ENCODE measurements at regions not wholly inside any gene's neighbourhood (a gene's known extent, or its start where the extent isn't known, plus 50 kb on each side); places are given as distances from the start of the nearest gene placed in this dataset.

DNA sequence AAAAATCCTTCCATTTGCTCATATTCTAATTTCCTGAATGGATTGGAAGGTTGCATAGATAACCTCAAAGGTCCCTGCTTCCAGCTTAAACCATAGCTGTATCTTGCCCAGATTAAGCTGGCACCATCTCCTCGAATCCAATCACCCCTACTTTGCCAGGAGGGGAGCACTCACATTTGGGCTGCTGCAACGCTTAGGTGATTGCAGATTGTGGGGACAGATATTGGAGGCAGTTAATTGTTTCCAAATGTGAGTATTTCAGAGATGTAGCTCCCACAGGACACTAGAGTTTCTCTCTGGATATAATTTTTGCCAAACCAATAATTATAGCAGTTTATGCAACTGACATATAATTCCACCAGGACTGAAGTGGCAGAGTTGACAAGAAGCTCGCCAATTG is 53.5 kb upstream of the ACSL1 start:
- no peak overlapping the region for H3K27ac ChIP-seq (ENCODE audit: low read depth in 2 of 2, low read length in 2 of 2)
- H3K9ac ChIP-seq (ENCODE audit: low read depth in 1 of 2, low read length in 2 of 2): no peak overlapping the region
- H3K36me3 ChIP-seq (ENCODE audit: control insufficient read depth in 2 of 2, insufficient read depth in 2 of 2, low read length in 2 of 2): no peaks in the 10 kb centered on the region
- H3K9me3 ChIP-seq (ENCODE audit: control insufficient read depth in 2 of 2, low read length in 2 of 2): no peaks in the 10 kb centered on the region
- no peaks in the 10 kb centered on the region for H3K4me1 ChIP-seq (ENCODE audit: control insufficient read depth in 2 of 2, insufficient read depth in 2 of 2, low read length in 2 of 2)
- H3K27me3 ChIP-seq (ENCODE audit: control insufficient read depth in 2 of 2, insufficient read depth in 2 of 2, low read length in 2 of 2): peaks cover 0 to 2% of the 10 kb centered on the region in 2 donors
- H3K4me3 ChIP-seq (ENCODE audit: low read length in 2 of 2): no peak overlapping the region

DNA sequence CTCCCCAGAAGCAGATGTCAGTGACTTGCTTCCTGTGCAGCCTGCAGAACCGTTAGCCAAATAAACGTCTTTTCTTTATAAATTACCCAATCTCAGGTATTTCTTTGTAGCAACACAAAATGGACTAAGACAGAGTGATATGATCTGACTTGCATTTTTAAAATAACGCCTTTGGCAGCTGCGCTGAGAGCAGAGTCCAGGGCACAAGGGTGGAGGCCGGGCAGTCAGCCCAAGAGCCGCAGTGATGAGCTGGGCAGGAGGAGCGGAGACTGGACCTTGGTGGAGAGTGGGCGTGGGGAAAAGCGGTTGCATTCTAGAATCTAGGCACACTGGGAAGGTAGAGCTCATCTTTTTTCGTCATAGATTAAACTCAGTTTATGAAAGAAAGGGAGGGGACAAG is 56.5 kb upstream of the ACSL1 start:
- Histone ChIP-seq H3K9me3 (ENCODE audit: control insufficient read depth in 2 of 2, low read length in 2 of 2) (no peaks in the 10 kb centered on the region), H3K27me3 (ENCODE audit: control insufficient read depth in 2 of 2, insufficient read depth in 2 of 2, low read length in 2 of 2) (no peaks in the 10 kb centered on the region), H3K4me1 (ENCODE audit: control insufficient read depth in 2 of 2, insufficient read depth in 2 of 2, low read length in 2 of 2) (no peaks in the 10 kb centered on the region), H3K36me3 (ENCODE audit: control insufficient read depth in 2 of 2, insufficient read depth in 2 of 2, low read length in 2 of 2) (no peaks in the 10 kb centered on the region), H3K9ac (ENCODE audit: low read depth in 1 of 2, low read length in 2 of 2) (no peak overlapping the region), H3K4me3 (ENCODE audit: low read length in 2 of 2) (no peak overlapping the region), H3K27ac (ENCODE audit: low read depth in 2 of 2, low read length in 2 of 2) (no peak overlapping the region)

DNA sequence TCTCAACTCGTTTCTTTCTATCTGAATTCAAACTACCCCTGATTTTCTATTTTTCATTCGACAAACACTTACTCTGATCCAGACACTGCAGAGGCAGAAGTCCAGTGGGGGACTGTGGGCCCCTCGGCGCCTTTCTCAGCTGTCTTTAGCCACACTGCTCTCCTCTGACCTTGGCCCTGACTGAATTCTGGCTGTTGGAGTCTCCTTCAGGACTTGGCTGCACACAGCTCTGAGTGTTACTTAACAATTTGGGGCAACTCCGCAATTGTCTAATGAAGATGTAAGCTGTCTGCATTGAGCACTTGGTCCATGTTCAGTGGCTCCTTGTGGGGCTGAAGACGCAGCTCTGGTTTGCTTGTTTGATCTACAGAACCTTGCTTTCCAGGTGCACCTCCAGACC is 57.3 kb upstream of the ACSL1 start:
- Histone ChIP-seq H3K9me3 (ENCODE audit: control insufficient read depth in 2 of 2, low read length in 2 of 2) (no peaks in the 10 kb centered on the region), H3K27ac (ENCODE audit: low read depth in 2 of 2, low read length in 2 of 2) (no peak overlapping the region), H3K9ac (ENCODE audit: low read depth in 1 of 2, low read length in 2 of 2) (no peak overlapping the region), H3K4me1 (ENCODE audit: control insufficient read depth in 2 of 2, insufficient read depth in 2 of 2, low read length in 2 of 2) (no peaks in the 10 kb centered on the region), H3K36me3 (ENCODE audit: control insufficient read depth in 2 of 2, insufficient read depth in 2 of 2, low read length in 2 of 2) (no peaks in the 10 kb centered on the region), H3K4me3 (ENCODE audit: low read length in 2 of 2) (no peak overlapping the region), H3K27me3 (ENCODE audit: control insufficient read depth in 2 of 2, insufficient read depth in 2 of 2, low read length in 2 of 2) (no peaks in the 10 kb centered on the region)

DNA sequence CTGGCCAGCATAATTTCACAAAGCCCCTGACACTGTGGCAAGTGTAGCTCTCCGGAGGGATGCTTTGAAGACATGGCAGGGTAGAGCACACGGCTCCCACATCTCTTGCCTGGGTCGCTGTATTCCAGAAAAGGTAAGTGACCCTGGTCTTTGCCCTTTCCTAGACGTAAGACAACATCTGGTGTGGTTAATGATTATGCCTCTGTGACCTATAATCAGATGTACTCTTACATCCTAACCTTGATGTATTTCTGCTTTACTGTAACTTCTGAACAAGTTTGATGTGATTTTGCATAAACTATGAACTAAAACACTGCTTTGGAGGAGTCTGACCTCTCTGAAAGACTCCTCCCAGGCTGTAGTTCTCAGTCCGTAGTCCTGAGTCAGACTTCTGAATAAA is 59.1 kb upstream of the ACSL1 start:
- Histone ChIP-seq H3K4me3 (ENCODE audit: low read length in 2 of 2) (no peak overlapping the region), H3K36me3 (ENCODE audit: control insufficient read depth in 2 of 2, insufficient read depth in 2 of 2, low read length in 2 of 2) (no peaks in the 10 kb centered on the region), H3K27me3 (ENCODE audit: control insufficient read depth in 2 of 2, insufficient read depth in 2 of 2, low read length in 2 of 2) (no peaks in the 10 kb centered on the region), H3K27ac (ENCODE audit: low read depth in 2 of 2, low read length in 2 of 2) (no peak overlapping the region), H3K4me1 (ENCODE audit: control insufficient read depth in 2 of 2, insufficient read depth in 2 of 2, low read length in 2 of 2) (no peaks in the 10 kb centered on the region), H3K9ac (ENCODE audit: low read depth in 1 of 2, low read length in 2 of 2) (no peak overlapping the region), H3K9me3 (ENCODE audit: control insufficient read depth in 2 of 2, low read length in 2 of 2) (no peaks in the 10 kb centered on the region)

DNA sequence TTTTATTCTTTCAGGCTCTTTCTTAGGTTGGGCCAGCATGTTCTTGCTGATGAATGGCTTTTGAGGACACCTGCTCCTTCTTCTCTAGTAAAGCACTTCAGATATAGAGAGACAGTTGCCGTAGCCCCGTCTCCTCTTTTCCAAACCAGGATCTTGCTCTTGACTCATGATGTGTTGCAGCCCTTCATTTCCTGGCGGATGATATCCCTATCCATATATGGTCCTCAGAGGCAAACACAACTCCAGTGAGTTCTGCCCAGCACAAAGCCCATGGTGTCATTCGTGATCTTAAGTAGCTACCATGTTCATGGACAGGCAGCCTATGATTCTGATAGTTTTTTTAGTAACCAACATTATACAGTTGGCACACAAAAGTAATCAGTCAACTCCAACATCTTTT is 59.8 kb upstream of the ACSL1 start:
- H3K4me1 ChIP-seq (ENCODE audit: control insufficient read depth in 2 of 2, insufficient read depth in 2 of 2, low read length in 2 of 2): no peaks in the 10 kb centered on the region
- no peak overlapping the region for H3K27ac ChIP-seq (ENCODE audit: low read depth in 2 of 2, low read length in 2 of 2)
- H3K9me3 ChIP-seq (ENCODE audit: control insufficient read depth in 2 of 2, low read length in 2 of 2): no peaks in the 10 kb centered on the region
- H3K9ac ChIP-seq (ENCODE audit: low read depth in 1 of 2, low read length in 2 of 2): no peak overlapping the region
- H3K36me3 ChIP-seq (ENCODE audit: control insufficient read depth in 2 of 2, insufficient read depth in 2 of 2, low read length in 2 of 2): no peaks in the 10 kb centered on the region
- no peak overlapping the region for H3K4me3 ChIP-seq (ENCODE audit: low read length in 2 of 2)
- no peaks in the 10 kb centered on the region for H3K27me3 ChIP-seq (ENCODE audit: control insufficient read depth in 2 of 2, insufficient read depth in 2 of 2, low read length in 2 of 2)

DNA sequence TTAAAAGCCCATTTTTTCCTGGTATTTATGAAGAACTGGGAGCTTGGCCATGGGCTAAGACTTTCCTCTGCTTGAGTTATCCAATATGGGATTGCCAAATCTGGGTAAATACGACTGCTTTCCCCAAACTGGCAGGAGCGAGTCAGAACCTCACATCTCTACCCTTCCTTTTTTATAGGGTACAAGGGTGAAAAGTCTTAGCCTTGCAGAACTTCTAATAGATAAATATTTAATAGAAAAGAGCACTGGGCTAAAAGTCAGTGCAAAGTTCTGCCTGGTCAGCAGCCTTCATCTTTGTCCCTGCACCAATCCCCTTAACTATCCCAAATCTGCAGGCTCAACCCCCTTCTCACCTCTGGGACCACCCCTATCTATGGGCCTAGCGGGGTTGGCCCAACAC is 61.6 kb upstream of the ACSL1 start:
- Histone ChIP-seq H3K27me3 (ENCODE audit: control insufficient read depth in 2 of 2, insufficient read depth in 2 of 2, low read length in 2 of 2) (no peaks in the 10 kb centered on the region), H3K9ac (ENCODE audit: low read depth in 1 of 2, low read length in 2 of 2) (no peak overlapping the region), H3K36me3 (ENCODE audit: control insufficient read depth in 2 of 2, insufficient read depth in 2 of 2, low read length in 2 of 2) (no peaks in the 10 kb centered on the region), H3K4me1 (ENCODE audit: control insufficient read depth in 2 of 2, insufficient read depth in 2 of 2, low read length in 2 of 2) (no peaks in the 10 kb centered on the region), H3K4me3 (ENCODE audit: low read length in 2 of 2) (no peak overlapping the region), H3K27ac (ENCODE audit: low read depth in 2 of 2, low read length in 2 of 2) (no peak overlapping the region), H3K9me3 (ENCODE audit: control insufficient read depth in 2 of 2, low read length in 2 of 2) (no peaks in the 10 kb centered on the region)

DNA sequence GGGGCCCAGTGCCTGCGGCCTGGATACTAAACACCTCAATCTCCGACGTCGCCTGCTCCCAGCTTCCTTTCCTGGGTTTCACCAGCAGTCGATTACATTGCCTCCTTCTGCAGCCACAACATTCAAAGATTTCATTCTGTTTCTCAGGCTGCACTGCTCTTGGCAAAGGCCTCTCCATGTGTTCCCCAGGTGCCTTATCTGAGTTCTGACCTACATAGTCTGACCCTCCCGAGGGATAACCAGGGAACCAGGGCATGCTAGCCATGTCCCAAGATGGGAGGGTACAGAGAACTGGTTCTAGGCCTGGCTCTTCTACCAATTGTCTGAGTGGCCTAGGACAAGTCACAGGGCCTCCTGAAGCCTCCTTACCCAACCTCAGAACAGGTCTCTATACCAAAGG is 62.2 kb upstream of the ACSL1 start:
- no peaks in the 10 kb centered on the region for H3K27me3 ChIP-seq (ENCODE audit: control insufficient read depth in 2 of 2, insufficient read depth in 2 of 2, low read length in 2 of 2)
- no peaks in the 10 kb centered on the region for H3K4me1 ChIP-seq (ENCODE audit: control insufficient read depth in 2 of 2, insufficient read depth in 2 of 2, low read length in 2 of 2)
- no peak overlapping the region for H3K9ac ChIP-seq (ENCODE audit: low read depth in 1 of 2, low read length in 2 of 2)
- H3K4me3 ChIP-seq (ENCODE audit: low read length in 2 of 2): no peak overlapping the region
- no peaks in the 10 kb centered on the region for H3K9me3 ChIP-seq (ENCODE audit: control insufficient read depth in 2 of 2, low read length in 2 of 2)
- H3K36me3 ChIP-seq (ENCODE audit: control insufficient read depth in 2 of 2, insufficient read depth in 2 of 2, low read length in 2 of 2): no peaks in the 10 kb centered on the region
- H3K27ac ChIP-seq (ENCODE audit: low read depth in 2 of 2, low read length in 2 of 2): no peak overlapping the region

DNA sequence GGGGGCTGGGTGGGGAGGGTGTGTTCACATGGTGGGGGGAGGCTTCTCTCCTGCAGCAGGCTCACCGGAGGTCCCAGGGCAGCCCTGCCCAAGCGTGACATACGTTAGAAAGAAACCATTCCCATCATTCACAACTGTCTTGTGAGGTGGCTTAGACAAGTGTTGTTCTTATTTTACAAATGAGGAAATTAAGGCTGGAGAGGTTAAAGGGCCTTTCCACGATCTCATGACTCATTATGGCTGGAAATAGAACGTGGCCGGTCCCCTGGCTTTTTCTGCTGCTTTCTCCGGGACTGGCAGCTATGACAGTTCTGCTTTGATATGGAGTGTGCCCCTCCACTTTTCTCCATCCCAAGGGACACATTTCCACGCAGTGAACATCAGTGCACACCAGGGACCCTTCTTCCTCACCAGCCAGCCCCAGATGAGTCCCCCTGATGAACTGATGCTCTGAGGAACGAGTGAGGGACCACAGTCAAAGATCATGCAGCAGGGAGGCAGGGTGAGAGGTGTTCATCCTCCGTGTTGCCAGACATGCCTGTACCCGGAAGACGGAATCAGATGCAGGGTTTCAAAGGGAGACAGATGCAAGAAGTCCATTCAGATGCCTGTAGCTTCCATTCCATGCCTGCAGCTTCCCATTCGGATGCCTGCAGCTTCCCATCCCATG is 64.0 kb upstream of the ACSL1 start:
- no peaks in the 10 kb centered on the region for H3K36me3 ChIP-seq (ENCODE audit: control insufficient read depth in 2 of 2, insufficient read depth in 2 of 2, low read length in 2 of 2)
- H3K27me3 ChIP-seq (ENCODE audit: control insufficient read depth in 2 of 2, insufficient read depth in 2 of 2, low read length in 2 of 2): no peaks in the 10 kb centered on the region
- no peaks in the 10 kb centered on the region for H3K4me1 ChIP-seq (ENCODE audit: control insufficient read depth in 2 of 2, insufficient read depth in 2 of 2, low read length in 2 of 2)
- no peak overlapping the region for H3K27ac ChIP-seq (ENCODE audit: low read depth in 2 of 2, low read length in 2 of 2)
- no peak overlapping the region for H3K9ac ChIP-seq (ENCODE audit: low read depth in 1 of 2, low read length in 2 of 2)
- H3K9me3 ChIP-seq (ENCODE audit: control insufficient read depth in 2 of 2, low read length in 2 of 2): no peaks in the 10 kb centered on the region
- H3K4me3 ChIP-seq (ENCODE audit: low read length in 2 of 2): no peak overlapping the region

DNA sequence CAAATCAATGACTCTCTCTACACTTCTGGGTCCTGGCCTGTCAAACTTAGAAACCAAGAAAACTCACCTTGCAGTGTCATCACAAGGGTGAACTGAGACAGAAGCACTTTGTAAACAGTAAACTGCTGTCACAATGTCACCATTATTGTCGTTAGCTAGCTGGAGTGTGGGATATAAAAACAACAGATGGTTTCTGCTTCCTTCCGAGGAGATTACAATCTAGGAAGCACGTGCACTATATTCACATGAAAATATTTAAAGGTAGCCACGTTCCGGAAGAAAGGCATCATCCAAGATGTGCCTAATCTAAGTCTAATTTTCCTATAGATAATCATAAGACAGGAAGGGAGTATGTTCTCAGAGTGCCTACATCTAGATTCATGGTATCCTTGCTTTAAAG is 64.7 kb upstream of the ACSL1 start:
- Histone ChIP-seq H3K36me3 (ENCODE audit: control insufficient read depth in 2 of 2, insufficient read depth in 2 of 2, low read length in 2 of 2) (no peaks in the 10 kb centered on the region), H3K4me3 (ENCODE audit: low read length in 2 of 2) (no peak overlapping the region), H3K27ac (ENCODE audit: low read depth in 2 of 2, low read length in 2 of 2) (no peak overlapping the region), H3K27me3 (ENCODE audit: control insufficient read depth in 2 of 2, insufficient read depth in 2 of 2, low read length in 2 of 2) (no peaks in the 10 kb centered on the region), H3K9ac (ENCODE audit: low read depth in 1 of 2, low read length in 2 of 2) (no peak overlapping the region), H3K9me3 (ENCODE audit: control insufficient read depth in 2 of 2, low read length in 2 of 2) (no peaks in the 10 kb centered on the region), H3K4me1 (ENCODE audit: control insufficient read depth in 2 of 2, insufficient read depth in 2 of 2, low read length in 2 of 2) (no peaks in the 10 kb centered on the region)

DNA sequence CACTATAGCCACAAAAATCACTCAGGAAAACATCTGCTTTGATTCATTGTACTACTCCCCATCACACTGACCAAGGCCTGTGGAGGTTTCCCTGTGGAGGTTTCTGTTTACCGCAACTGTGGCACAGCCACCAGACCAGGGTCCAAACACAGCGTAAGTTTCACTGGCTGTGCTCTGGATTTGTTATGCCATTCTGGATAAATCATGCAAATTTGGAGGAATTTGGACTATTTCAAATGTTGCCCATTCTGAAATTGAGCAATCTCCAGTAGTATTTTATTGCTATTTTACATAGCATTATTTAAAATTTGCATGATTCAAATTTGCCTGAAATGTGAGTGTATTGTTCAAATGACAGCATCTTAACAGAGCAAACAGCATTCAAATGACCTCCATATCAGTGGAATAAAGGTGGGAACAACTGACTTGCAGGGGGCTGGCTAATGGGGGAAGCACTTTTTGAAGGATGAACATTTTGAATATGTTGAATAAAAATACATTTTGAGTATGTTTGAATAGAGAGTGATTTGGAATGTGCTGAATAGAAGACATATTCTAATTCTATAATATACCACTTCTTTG is 66.1 kb upstream of the ACSL1 start:
- Histone ChIP-seq H3K9ac (ENCODE audit: low read depth in 1 of 2, low read length in 2 of 2) (no peak overlapping the region), H3K9me3 (ENCODE audit: control insufficient read depth in 2 of 2, low read length in 2 of 2) (no peaks in the 10 kb centered on the region), H3K27me3 (ENCODE audit: control insufficient read depth in 2 of 2, insufficient read depth in 2 of 2, low read length in 2 of 2) (no peaks in the 10 kb centered on the region), H3K4me1 (ENCODE audit: control insufficient read depth in 2 of 2, insufficient read depth in 2 of 2, low read length in 2 of 2) (no peaks in the 10 kb centered on the region), H3K27ac (ENCODE audit: low read depth in 2 of 2, low read length in 2 of 2) (no peak overlapping the region), H3K36me3 (ENCODE audit: control insufficient read depth in 2 of 2, insufficient read depth in 2 of 2, low read length in 2 of 2) (no peaks in the 10 kb centered on the region), H3K4me3 (ENCODE audit: low read length in 2 of 2) (no peak overlapping the region)
